ENCODE measurements at regions not wholly inside any gene's neighbourhood (a gene's known extent, or its start where the extent isn't known, plus 50 kb on each side); places are given as distances from the start of the nearest gene placed in this dataset.
"Not testable (repeated sequence)": the region's sequence is repeated elsewhere in the genome, so short reads cannot be mapped to it uniquely, and the experiment has no call there.

GRCh38 chr4:24363751-24364150, 220.6 kb downstream of the DHX15 start:
- DNase-seq: no peak

- no peak for DNase-seq
These were observed 232.2 kb downstream of the DHX15 start for GRCh38 chr4:24352112-24352511.

- not testable (repeated sequence) for DNase-seq
These were observed 235.0 kb downstream of the DHX15 start for GRCh38 chr4:24349168-24349996.

DNA sequence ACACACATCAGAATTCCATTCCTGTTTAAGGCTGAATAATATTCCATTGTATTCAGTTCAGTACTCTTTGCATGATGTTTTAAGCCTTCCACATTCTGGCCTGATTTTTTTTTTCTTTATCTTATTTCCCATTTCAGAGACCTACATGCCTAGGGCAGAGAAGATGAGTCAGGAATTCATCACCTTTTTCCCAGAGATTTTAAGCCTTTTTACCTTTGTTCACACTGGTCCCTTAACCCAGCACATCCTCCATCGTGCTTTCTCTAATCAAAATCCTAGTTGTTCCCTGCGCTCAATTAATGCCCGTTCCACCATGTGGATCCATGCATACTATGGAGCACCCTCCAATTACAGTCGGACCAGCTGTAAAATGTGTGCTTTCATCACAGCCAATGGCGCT, 245.1 kb downstream of the DHX15 start:
- DNase-seq: no peak

DNA sequence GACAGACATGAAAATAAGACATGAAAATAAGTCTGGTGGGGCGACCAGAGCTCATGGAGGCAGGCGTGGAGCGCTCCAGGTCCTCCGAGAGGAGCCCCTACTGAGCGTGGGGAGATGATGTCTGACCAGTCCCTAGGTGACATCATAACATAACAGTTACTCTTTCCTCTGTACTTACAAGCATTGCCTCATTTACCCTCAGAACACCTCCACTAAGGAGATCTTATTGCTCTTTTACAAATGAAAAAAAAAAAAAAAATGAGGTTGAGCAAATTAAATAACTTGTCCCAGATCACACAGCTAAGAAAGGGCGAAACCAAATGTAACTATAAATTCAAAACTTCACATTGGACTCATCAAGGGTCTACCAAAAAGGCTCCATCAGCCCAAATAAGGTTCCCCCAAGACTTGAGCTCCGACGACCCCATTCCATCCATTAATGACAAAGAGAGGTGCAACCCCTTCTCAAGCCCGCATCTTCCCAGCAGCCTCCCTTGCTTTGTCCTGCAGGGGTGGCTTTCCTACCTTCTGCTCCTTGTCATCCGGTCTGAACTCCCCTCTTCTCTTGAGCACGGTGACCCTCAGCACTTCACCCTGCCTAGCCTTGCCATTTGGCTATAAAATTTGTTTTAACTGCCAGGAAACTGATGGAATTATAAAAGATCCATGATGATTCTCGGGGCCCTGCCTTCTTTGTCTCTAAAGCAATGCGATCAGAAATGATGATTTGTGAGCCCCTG, 246.7 kb downstream of the DHX15 start:
- no peak for DNase-seq

DNA sequence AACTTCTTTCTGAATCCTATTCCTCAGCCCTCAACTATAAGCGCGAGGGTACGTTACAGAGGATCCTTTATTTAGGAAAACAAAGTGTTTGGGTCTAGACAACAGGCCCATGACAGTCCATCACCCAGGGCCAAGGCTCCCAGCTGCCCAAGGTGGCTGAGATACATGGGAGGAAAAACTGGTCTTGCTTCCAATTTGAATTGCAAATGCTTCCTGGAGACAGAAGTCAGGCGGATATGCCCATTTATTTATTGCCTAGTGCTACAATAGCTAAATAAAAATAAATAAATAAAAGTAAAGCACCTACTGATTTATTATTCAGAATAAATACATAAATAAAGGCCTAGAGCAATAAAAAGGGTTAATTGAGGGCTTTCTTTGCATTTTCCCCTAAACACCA, 248.7 kb downstream of the DHX15 start:
- DNase-seq: no peak

- no peak for DNase-seq
These were observed 249.4 kb downstream of the DHX15 start for GRCh38 chr4:24334906-24335305.

DNA sequence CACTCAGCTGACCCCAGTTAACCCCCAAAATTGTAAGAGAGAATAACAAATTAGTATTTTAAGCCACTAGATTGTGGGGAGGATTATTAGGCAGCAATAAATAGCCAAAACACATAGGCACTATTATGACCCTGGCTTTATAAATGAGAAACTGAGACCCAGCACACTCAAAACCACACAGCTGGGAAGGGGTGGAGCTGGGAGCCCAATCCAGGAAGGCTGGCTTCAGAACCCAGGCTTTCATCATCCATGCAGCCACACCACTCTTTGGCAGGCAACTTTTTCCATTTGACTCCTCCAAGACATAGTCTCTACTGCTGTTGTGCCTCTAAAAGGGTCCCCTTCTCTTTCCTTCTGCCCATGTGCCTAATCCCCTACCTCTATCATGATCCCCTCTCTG, 253.8 kb downstream of the DHX15 start:
- no peak for DNase-seq

- DNase-seq: no peak
These were observed 254.2 kb downstream of the DHX15 start for GRCh38 chr4:24330172-24330571.

- no peak for DNase-seq
These were observed 255.6 kb downstream of the DHX15 start for GRCh38 chr4:24328711-24329110.

DNA sequence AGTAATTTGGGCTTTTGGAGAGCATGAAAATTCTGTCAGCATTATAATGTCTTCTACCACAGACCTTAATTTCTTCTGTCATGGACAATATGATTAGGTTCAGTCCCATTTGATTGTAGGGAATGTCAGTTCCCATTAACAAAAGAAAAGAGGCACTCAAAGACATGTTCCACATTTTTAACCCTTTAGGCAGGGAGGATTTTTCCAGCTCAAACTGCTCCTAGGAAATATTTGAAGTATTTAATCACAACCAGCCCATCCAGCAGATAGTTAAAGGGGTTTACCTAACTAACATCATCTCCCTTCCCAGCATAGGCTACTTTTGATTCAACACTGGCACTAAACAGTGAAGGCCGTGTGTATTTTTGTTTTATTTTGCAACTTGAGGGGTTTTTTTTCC, 256.0 kb downstream of the DHX15 start:
- no peak for DNase-seq

GRCh38 chr4:24322995-24323394, 261.4 kb downstream of the DHX15 start:
- no peak for DNase-seq

- DNase-seq: no peak
These were observed 261.8 kb downstream of the DHX15 start for GRCh38 chr4:24322511-24322910.

DNA sequence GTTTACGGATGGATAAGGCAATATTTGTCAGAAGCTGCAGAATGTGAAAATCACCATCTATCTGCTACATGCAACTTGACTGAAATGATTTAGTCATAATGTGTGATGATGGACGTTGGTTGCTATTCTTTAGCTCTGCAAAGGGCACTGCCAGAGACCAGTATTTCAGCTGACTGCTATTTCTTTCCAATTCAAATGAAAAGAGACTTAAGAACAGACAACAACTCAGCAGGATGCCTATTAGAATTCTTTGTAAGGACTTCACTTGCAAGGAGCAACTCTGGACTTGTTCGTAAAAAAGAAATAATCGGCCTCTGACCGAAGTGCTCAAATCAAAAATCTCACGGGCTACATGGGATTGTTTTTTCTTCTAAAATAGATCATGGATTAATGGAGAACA, 262.7 kb downstream of the DHX15 start:
- no peak for DNase-seq

DNA sequence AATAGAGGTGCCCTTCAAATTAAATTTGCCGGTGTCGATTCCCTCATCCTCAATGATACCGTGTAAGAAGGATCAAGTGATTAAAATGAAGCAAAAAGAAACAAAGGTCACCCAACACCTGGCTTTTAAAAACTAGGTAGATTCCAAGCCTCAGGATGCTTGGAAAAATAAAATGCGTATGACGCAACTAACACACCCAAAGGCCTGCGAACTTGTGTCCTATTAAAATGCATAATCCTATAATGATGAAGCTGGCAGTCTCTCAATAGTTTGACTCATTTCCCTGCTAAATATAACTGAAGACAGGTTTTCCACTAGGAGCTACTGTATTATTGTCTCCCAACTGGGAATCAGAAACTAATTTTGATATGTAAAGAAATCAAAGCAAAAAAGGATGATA, 263.2 kb downstream of the DHX15 start:
- no peak for DNase-seq

DNA sequence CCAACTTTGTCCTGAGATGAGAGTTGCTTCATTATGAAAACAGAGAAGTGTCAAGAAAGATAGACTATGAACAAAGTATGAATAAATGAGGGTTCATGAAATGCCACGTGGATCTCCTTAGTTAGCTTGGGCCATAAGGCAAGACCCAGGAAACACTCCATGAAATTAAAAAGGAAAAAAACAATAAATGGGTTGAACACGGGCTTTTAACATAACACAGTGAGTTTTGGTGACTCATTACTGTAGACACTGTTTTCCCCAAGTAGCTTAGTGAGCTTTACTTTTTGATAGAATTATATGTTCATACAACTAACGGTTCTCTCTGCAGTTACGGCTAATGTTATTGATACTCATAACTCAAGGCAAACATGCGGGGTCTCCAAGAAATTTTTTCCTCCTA, 265.0 kb downstream of the DHX15 start:
- no peak for DNase-seq

DNA sequence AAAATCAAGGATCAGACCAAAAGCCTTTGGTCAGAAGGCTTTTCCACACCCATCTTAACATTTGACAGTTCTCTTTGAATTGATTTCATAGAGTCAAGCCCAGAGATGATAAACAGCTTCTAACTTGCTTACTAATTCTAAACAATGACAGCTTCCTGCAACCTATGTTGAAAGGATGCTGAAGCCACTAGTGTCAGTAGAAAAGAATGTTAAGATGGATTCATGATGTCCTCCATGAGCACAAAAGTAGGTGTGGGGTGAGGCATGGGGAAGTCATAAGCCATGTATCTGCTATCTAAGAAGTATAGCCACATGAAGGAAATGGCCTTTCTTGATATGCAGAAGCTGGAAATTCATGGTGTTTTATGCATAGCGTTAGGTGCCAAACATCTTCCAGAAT, 269.3 kb downstream of the DHX15 start:
- DNase-seq: no peak

- no peak for DNase-seq
These were observed 272.0 kb downstream of the DHX15 start for GRCh38 chr4:24312261-24312913.

- no peak for DNase-seq
These were observed 280.4 kb downstream of the DHX15 start for GRCh38 chr4:24303926-24304325.

DNA sequence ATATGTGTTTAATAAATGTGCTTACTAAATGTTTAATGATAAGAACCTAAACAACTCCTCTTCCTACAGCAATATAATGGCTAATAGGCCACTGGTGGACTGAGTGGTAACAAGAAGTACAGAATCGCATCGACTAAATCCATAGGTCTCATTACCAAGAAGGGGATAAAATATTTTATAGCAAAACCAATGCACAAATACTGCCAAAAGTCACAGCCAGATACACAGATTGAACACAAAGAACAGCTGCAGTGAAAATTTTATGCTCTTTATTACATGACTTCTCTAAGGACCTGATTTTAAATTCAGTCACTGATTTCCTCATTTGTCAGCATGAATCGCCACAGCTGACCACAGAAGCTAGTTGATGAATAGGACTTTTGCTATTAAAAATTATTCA, 285.4 kb downstream of the DHX15 start:
- no peak for DNase-seq

DNA sequence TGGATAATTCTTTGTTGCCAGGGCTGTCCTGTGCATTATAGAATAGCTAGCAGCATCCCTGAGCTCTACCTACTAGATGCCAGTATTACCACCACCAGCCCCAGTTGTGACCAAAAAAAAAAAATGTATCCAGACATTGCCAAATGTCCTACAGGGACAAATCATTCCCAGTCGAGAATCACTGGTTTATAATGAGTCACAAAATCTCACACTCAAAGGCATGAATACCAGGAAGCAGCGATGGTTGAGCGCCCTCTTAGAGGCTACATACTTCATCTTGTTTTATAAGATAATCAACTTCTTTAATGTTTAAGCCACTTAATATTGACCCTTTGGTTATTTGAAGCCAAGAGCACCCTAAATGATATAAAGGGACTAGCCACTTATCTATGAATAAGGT, 297.3 kb downstream of the DHX15 start:
- DNase-seq: no peak

DNA sequence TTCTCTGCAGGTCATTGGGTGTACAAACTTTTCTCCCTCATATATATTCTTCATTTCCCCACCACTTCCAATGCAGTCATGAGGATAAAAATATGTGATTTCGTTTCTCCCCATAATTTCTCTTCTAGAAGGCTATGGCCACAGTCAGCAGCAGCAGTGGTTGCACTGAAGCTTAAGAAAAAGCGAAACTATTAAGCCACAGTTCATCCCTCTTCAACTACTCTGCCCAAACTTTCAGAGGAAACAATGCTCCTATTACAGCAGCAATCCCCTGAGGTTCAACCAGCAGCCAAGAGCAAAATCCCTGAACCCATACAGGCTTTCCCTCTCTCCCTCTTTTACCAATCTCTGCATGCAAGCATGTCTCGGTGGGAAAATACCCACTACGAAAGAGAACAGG, 298.6 kb downstream of the DHX15 start:
- no peak for DNase-seq

GRCh38 chr4:24282446-24282845, 301.9 kb downstream of the DHX15 start:
- DNase-seq: no peak

GRCh38 chr4:24279911-24280375, 304.4 kb downstream of the DHX15 start:
- no peak for DNase-seq
